ENCODE measurements at regions not wholly inside any gene's neighbourhood (a gene's known extent, or its start where the extent isn't known, plus 50 kb on each side); places are given as distances from the start of the nearest gene placed in this dataset.

- no peak for TF ChIP-seq CTCF (IDR thresholded peaks at IDR 0.05; ENCODE audit: low read depth, low read length)
- TF ChIP-seq, protein P1, sequence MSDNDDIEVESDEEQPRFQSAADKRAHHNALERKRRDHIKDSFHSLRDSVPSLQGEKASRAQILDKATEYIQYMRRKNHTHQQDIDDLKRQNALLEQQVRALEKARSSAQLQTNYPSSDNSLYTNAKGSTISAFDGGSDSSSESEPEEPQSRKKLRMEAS (IDR thresholded peaks at IDR 0.05; ENCODE audit: low read depth, low read length) = no peak
- TF ChIP-seq POLR2A (IDR thresholded peaks at IDR 0.05; ENCODE audit: extremely low read depth, insufficient read length) = no peak
Observed at GRCh38 chr3:193803288-193803687, 210.3 kb downstream of the OPA1 start.
